Naive thymus-derived CD8-positive, alpha-beta T cell (primary cell): ENCODE measurements at regions not wholly inside any gene's neighbourhood (a gene's known extent, or its start where the extent isn't known, plus 50 kb on each side); places are given as distances from the start of the nearest gene placed in this dataset.
"Not testable (repeated sequence)": the region's sequence is repeated elsewhere in the genome, so short reads cannot be mapped to it uniquely, and the experiment has no call there.

Experiments
- ATAC-seq, 2 donors: fragments of 150-1000 bp; cut with Tn5 transposase in 1 of 2; sonication (Bioruptor Pico), chemical (Tn5 transposase) in 1 of 2; 1 replicate in 1 of 2; 2 replicates in 1 of 2; pipeline ENCODE4 v1.10.0; 2021; ENCODE audit warnings: mild to moderate bottlenecking in 2 of 2, moderate library complexity in 2 of 2
- POLR2A ChIA-PET: fragments of 350-600 bp; sonication (Branson Sonifier 250); formaldehyde crosslinking; loops from one replicate; lab custom pipeline; 2021; ENCODE audit warnings: antibody characterized with exemption; lab: Charles Lee
- DNase-seq, 10 donors: peaks; one replicate each; pipeline versions ENCODE4 v3.0.0 to v3.0.0-alpha.2; 2020 to 2022
- H3K27ac Mint-ChIP-seq, 10 donors: one replicate each; pipeline ENCODE4 v1.8.0; 2020 to 2022; ENCODE audit warnings: mild to moderate bottlenecking in 10 of 10, mixed read lengths in 10 of 10, moderate library complexity in 4 of 10, inconsistent platforms in 1 of 10
- H3K27me3 Mint-ChIP-seq, 5 donors: one replicate each; pipeline ENCODE4 v1.8.0; 2021 to 2022; ENCODE audit warnings: mixed read lengths in 5 of 5
- H3K36me3 Mint-ChIP-seq, 3 donors: one replicate each; pipeline ENCODE4 v1.8.0; 2020 to 2022; ENCODE audit warnings: mixed read lengths in 3 of 3, mild to moderate bottlenecking in 2 of 3, inconsistent platforms in 1 of 3
- H3K4me1 Mint-ChIP-seq, 4 donors: one replicate each; pipeline ENCODE4 v1.8.0; 2021 to 2022; ENCODE audit warnings: mixed read lengths in 4 of 4
- H3K4me3 Mint-ChIP-seq, 10 donors: one replicate each; pipeline ENCODE4 v1.8.0; 2020 to 2022; ENCODE audit warnings: mild to moderate bottlenecking in 10 of 10, mixed read lengths in 10 of 10, moderate library complexity in 6 of 10, inconsistent platforms in 1 of 10
- H3K9me3 Mint-ChIP-seq, 9 donors: one replicate each; pipeline ENCODE4 v1.8.0; 2020 to 2022; ENCODE audit warnings: mixed read lengths in 9 of 9, mild to moderate bottlenecking in 3 of 9, inconsistent platforms in 1 of 9, moderate library complexity in 1 of 9

DNA sequence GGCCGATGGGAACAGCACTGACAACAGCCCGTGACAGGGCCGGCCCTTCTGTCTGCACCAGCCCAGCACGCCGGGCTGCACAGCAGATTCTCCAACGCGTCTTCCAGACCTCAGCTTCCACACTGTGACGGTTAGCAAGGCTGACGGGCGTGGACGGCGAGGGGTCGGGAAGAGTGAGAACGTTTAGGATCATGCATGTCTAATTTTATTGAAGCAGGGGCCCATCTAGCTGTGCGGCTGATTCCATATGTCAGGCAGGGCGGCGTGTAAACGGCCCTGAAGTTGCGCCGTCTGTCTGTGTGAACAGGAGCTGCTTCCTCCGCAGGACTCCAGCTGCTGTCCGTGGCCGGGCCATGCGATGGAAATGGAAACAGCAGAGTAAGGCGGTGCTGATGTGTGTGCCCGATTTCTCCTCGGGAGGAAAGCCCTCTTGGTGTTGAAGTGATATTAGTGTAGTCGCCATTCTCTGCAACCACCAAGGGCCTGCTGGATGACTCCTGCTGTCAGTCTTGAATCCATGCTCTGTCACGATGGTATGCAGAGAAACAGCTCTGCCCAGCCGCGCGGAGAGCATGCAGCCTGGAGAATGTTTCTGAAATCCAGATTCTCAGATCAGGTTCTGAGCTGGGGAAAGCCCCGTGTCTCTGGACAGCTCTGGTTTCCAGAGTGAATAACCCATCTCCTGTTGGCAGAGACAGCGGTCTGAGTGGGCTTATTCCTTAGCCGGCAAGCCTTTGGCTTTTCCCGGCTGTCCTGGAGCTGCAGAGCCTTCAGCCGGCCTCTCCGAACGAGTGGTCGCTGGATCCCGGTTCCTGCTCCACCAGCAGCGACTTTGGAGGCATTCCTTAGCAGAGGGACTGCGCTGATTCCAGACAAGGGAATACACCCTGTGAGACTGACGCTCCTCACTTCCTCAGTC lies 158.1 kb upstream of the UBE3A start:
- H3K27ac Mint-ChIP-seq: no peak overlapping the region
- peaks cover 0 to 24% (median 4%) of the 10 kb centered on the region in 9 donors for H3K9me3 Mint-ChIP-seq
- H3K4me3 Mint-ChIP-seq: no peak overlapping the region
- H3K4me1 Mint-ChIP-seq: no peaks in the 10 kb centered on the region
- peaks cover 1 to 16% (median 6%) of the 10 kb centered on the region in 5 donors for H3K27me3 Mint-ChIP-seq
- POLR2A ChIA-PET: no interaction called here
- ATAC-seq: no peak
- no peak for DNase-seq
- H3K36me3 Mint-ChIP-seq: peaks cover 0 to 9% (median 0%) of the 10 kb centered on the region in 3 donors

DNA sequence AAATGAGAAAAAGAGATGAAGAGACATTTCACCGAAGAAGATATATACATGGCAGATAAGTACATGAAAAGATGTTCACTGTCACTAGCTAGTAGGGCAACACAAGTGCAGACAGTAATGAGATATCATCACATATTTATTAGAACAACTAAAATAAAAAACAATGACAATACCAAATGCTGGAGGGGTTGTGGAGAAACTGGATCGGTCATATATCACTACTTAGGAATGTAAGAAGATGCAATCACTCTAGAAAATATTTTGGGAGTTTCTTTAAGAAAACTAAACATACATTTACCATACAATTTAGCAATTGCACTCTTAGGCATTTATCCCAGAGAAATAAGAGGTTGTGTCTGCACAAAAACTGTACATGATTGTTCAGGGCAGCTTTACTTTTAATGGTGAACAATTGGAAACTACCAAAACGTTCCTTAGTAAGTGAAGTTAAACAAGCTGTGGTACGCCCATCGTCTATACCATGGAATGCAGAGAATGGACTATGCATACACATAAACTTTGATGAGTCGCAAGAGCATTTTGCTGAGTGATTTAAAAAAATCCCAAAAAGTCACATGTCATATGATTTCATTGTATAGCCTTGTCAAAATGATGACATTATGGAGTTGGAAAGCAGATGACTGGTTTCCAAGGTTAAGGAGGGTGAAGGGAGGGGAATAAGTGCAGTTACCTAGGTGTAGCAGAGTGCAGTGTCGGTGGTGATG lies 149.0 kb upstream of the UBE3A start:
- Mint-ChIP-seq H3K36me3 (peaks cover 0 to 16% (median 2%) of the 10 kb centered on the region in 3 donors), H3K9me3 (peaks cover 0 to 54% (median 27%) of the 10 kb centered on the region in 9 donors), H3K4me3 (no peak overlapping the region), H3K27ac (no peak overlapping the region), H3K4me1 (no peaks in the 10 kb centered on the region), H3K27me3 (peaks cover 0 to 13% (median 5%) of the 10 kb centered on the region in 5 donors)
- POLR2A ChIA-PET: no interaction called here
- no peak for ATAC-seq
- no peak for DNase-seq

DNA sequence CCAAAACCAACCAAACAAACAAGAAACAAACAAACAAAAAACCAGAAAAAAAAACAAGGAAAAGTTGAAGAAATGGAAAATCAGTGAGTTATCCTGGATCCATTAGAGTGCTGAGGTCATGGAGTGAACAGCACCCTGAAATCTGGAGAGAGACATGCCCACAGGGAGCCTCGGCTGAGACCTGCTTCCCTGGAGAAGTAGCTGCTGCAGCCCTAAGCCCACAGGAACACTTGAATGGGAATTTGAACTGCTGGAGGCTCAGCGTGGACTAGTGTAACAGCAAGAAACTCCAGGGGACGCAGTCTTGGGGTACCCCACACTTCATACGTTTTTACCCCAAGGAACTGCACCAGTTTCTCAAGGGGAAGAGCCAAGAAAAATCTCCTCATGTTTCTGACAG lies 144.1 kb upstream of the UBE3A start:
- POLR2A ChIA-PET: no interaction called here
- H3K36me3 Mint-ChIP-seq: peaks cover 0 to 7% (median 2%) of the 10 kb centered on the region in 3 donors
- no peak overlapping the region for H3K4me3 Mint-ChIP-seq
- no peak for DNase-seq
- no peak for ATAC-seq
- H3K27ac Mint-ChIP-seq: no peak overlapping the region
- H3K9me3 Mint-ChIP-seq: peaks cover 0 to 45% (median 23%) of the 10 kb centered on the region in 9 donors
- H3K27me3 Mint-ChIP-seq: peaks cover 3 to 27% (median 13%) of the 10 kb centered on the region in 5 donors
- no peaks in the 10 kb centered on the region for H3K4me1 Mint-ChIP-seq

DNA sequence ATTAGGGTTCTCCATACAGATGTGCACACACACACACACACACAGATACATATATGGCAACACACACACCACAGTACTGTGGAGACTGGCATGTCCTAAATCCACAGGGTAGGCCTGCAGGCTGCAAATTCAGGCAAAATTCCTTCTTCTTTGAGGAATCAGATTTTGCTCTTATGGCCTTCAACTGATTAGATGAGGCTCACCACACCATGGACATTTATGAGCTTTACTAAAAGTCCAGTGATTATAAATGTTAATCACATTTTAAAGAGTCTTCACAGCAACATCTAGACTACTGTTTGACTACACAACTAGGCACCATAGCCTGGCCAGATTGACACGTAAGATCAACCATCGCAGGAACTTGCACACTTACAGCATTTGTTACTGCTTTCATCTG lies 140.3 kb upstream of the UBE3A start:
- Mint-ChIP-seq H3K4me1 (no peaks in the 10 kb centered on the region), H3K36me3 (peaks cover 0 to 5% (median 0%) of the 10 kb centered on the region in 3 donors), H3K27ac (no peak overlapping the region), H3K4me3 (no peak overlapping the region), H3K27me3 (peaks cover 7 to 40% (median 9%) of the 10 kb centered on the region in 5 donors), H3K9me3 (peaks cover 2 to 37% (median 11%) of the 10 kb centered on the region in 9 donors)
- no peak for ATAC-seq
- POLR2A ChIA-PET: no interaction called here
- no peak for DNase-seq

DNA sequence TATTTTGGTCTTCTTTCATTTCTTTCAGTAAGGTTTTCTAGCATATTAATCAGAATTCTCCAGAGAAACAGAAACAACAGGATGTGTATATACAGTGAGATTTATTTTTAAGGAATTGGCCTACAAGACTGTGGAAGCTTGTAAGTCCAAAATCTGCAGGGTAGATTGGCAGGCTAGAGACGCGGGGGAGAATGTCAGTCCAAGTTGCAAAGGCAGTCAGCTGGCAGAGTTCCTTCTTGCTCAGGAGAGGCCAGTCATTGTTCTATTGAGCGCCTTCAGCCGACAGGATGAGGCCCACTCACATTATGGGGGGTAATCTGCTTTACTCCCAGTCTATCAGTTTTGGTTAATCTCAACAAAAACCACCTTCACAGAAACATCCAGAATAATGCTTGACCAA lies 133.4 kb upstream of the UBE3A start:
- ATAC-seq (no peak), DNase-seq (no peak)
- Mint-ChIP-seq H3K27me3 (peaks cover 1 to 18% (median 3%) of the 10 kb centered on the region in 5 donors), H3K4me3 (no peak overlapping the region), H3K36me3 (peaks cover 0 to 5% (median 0%) of the 10 kb centered on the region in 3 donors), H3K9me3 (peaks cover 0 to 41% (median 3%) of the 10 kb centered on the region in 9 donors), H3K27ac (no peak overlapping the region), H3K4me1 (no peaks in the 10 kb centered on the region)
- POLR2A ChIA-PET: no interaction called here

DNA sequence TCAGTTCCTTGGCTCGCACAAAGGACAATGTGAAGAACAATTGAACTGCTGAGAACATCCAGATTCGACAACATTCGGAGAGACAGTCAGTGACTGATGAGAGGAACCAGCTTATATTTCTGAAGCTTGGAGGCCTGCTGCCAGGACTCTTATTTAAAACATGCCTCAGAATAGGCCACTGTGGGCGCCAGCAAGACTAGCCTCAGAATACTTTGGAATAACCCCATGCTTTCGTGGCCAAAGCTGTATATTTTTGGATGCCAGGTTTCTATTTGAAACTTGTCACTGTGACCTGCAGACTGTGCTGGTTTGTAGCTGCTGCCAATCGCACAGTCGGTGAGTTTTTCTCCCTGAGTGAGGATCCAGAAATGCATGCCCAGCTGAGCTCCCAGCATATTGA lies 129.9 kb upstream of the UBE3A start:
- POLR2A ChIA-PET: no interaction called here
- Mint-ChIP-seq H3K9me3 (peaks cover 0 to 40% (median 8%) of the 10 kb centered on the region in 9 donors), H3K4me3 (no peak overlapping the region), H3K27ac (no peak overlapping the region), H3K27me3 (peaks cover 0 to 16% (median 0%) of the 10 kb centered on the region in 5 donors), H3K36me3 (no peaks in the 10 kb centered on the region), H3K4me1 (no peaks in the 10 kb centered on the region)
- ATAC-seq: no peak
- DNase-seq: no peak

DNA sequence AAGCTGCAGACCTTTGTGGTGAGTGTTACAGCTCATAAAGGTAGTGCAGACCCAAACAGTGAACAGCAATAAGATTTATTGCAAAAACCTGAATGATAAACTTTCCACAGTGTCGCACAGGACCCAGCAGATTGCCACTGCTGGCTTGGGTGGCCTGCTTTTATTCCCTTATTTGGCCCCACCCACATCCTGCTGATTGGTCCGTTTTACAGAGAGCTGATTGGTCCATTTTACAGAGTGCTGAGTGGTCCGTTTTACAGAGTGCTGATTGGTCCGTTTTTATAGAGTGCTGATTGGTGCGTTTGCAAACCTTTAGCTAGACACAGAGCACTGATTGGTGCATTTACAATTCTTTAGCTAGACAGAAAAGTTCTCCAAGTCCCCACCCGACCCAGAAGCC lies 127.7 kb upstream of the UBE3A start:
- Mint-ChIP-seq H3K9me3 (peaks cover 0 to 48% (median 3%) of the 10 kb centered on the region in 9 donors), H3K27me3 (peaks cover 0 to 10% (median 0%) of the 10 kb centered on the region in 5 donors)
- H3K4me1 Mint-ChIP-seq, H3K36me3 Mint-ChIP-seq, POLR2A ChIA-PET, H3K27ac Mint-ChIP-seq, ATAC-seq, DNase-seq, H3K4me3 Mint-ChIP-seq: not testable (repeated sequence)

DNA sequence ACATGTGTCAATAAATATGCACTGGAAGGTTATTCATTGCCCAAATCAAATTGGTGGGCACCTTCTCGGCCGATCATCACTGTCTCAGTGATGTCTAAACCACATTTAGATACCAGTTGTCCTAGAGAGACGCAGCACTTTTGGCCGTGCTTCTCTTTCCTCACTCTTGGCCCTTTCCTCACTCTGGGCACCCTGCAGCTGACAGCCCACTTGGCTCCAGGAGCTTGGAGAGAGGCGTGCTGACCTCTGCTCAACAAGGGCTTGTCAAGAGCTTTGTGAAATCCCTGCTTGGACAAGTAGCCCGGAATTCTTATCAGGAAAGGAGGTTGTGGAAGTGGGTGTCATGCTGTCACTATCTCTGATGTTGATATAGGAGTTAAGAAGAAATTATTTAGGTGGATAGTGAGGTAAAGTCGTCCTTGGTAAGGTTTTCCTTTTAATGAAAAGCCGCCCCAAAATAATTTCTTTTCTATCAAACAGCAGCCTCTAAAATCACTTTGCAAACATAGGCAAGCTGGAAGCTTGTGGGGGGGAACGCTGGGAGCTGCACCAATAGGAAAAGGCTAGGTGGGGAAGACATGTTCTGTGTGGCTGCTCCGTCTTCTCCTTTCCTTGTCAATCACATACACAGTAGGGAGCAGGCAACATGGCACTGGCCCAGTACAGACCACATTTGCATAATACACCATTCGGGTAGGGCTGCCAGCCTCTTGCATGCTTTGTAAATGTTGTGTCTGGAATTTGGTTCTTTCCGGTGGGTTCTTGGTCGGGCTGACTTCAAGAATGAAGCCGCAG lies 126.8 kb upstream of the UBE3A start:
- H3K27ac Mint-ChIP-seq: no peak overlapping the region
- no peaks in the 10 kb centered on the region for H3K4me1 Mint-ChIP-seq
- H3K9me3 Mint-ChIP-seq: peaks cover 0 to 52% (median 3%) of the 10 kb centered on the region in 9 donors
- DNase-seq: no peak
- no peak overlapping the region for H3K4me3 Mint-ChIP-seq
- peaks cover 0 to 8% (median 0%) of the 10 kb centered on the region in 3 donors for H3K36me3 Mint-ChIP-seq
- POLR2A ChIA-PET: no interaction called here
- ATAC-seq: no peak
- H3K27me3 Mint-ChIP-seq: peaks cover 0 to 10% (median 0%) of the 10 kb centered on the region in 5 donors

DNA sequence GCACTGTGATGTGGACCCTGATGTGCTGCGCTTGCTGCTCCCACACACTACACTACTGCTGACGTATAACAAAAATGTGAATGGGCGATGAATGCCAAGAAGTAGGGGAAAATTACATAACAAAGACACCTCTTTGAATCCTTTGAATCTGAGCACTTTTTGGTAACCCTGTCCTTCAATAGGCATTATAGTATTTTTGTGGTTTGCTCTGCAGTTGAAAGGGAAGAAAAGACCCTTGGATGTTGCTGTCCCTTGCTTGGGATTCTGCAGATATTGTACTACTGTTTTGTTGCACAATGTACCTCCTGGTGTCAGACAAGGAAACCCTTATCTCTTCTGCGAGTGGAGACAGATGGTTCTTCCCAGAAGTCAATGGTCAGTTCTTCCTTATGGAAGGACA lies 124.8 kb upstream of the UBE3A start:
- no peaks in the 10 kb centered on the region for H3K4me1 Mint-ChIP-seq
- peaks cover 0 to 48% (median 0%) of the 10 kb centered on the region in 9 donors for H3K9me3 Mint-ChIP-seq
- H3K4me3 Mint-ChIP-seq: no peak overlapping the region
- DNase-seq: no peak
- peaks cover 0 to 6% (median 1%) of the 10 kb centered on the region in 5 donors for H3K27me3 Mint-ChIP-seq
- peaks cover 0 to 8% (median 0%) of the 10 kb centered on the region in 3 donors for H3K36me3 Mint-ChIP-seq
- no peak for ATAC-seq
- POLR2A ChIA-PET: no interaction called here
- H3K27ac Mint-ChIP-seq: no peak overlapping the region

DNA sequence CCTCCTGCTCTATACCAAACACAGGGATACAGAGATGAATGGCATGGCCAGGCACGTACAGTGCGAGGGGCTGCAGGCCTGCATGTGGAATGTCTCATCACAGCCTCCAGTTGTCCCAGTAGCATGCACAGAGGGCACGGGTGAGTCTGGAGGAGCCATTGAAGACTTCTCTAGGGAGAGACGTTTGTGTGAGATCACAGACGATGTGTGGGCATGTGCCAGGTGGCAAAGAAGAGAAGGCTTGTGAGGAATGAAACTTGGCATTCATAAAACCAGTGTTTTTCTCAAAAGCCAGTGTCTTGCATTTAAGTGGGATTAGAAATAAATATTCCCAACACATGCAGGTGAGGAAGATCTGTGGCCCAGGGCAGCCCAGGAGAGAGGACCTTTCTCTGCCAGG lies 119.1 kb upstream of the UBE3A start:
- no peaks in the 10 kb centered on the region for H3K4me1 Mint-ChIP-seq
- ATAC-seq: no peak
- no peak overlapping the region for H3K27ac Mint-ChIP-seq

DNA sequence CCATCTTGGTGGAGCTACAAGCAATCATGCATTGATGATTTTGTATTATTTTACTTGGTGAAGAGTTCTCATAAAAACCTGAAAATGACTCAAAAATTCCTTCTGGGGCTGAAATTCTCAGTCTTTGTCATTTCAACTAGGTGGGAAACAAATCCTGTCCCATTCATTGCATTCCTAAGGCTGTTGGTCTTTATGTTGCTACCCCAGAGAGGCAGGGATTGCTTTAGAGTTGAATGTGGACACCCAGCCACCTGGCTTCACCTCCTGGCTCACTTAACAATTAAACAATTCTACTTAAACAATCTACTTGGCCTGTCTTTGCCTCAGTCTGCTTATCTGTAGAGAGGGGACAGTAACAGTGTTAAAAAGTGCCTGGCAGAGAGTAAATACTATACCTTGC lies 117.3 kb upstream of the UBE3A start:
- no peak for DNase-seq
- ATAC-seq: no peak
- H3K27me3 Mint-ChIP-seq: peaks cover 0 to 10% (median 1%) of the 10 kb centered on the region in 5 donors
- H3K36me3 Mint-ChIP-seq: no peaks in the 10 kb centered on the region
- peaks cover 0 to 33% (median 2%) of the 10 kb centered on the region in 9 donors for H3K9me3 Mint-ChIP-seq
- no peaks in the 10 kb centered on the region for H3K4me1 Mint-ChIP-seq
- H3K4me3 Mint-ChIP-seq: no peak overlapping the region
- POLR2A ChIA-PET: no interaction called here
- H3K27ac Mint-ChIP-seq: no peak overlapping the region

More for the DNA sequence above, 119.1 kb upstream of the UBE3A start:
- H3K9me3 Mint-ChIP-seq: peaks cover 0 to 42% (median 2%) of the 10 kb centered on the region in 9 donors
- POLR2A ChIA-PET: no interaction called here
- peaks cover 0 to 10% (median 1%) of the 10 kb centered on the region in 5 donors for H3K27me3 Mint-ChIP-seq
- H3K36me3 Mint-ChIP-seq: peaks cover 0 to 8% (median 0%) of the 10 kb centered on the region in 3 donors
- DNase-seq: no peak
- no peak overlapping the region for H3K4me3 Mint-ChIP-seq

DNA sequence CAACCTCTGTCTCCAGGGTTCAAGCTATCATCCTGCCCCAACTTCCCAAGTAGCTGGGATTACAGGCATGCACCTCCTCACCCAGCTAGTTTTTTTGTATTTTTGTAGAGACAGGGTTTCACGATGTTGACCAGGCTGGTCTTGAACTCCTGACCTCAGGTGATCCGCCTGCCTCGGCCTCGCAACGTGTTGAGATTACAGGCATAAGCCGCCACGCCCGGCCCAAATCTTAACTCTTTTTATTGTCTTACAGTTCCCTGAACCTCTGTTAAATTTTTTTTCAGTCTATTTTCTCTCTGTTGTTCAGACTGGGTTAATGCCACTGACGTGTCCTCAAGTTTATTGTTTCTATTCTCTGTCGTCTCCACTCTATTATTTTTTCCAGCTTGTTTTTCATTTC lies 115.8 kb upstream of the UBE3A start:
- POLR2A ChIA-PET: no interaction called here
- Mint-ChIP-seq H3K36me3 (no peaks in the 10 kb centered on the region), H3K27me3 (peaks cover 0 to 10% (median 0%) of the 10 kb centered on the region in 5 donors), H3K4me1 (no peaks in the 10 kb centered on the region), H3K27ac (no peak overlapping the region), H3K4me3 (no peak overlapping the region), H3K9me3 (peaks cover 0 to 29% (median 2%) of the 10 kb centered on the region in 9 donors)
- DNase-seq (no peak), ATAC-seq (no peak)
